Nephron progenitor cell (in vitro differentiated cells): ENCODE measurements at regions not wholly inside any gene's neighbourhood (a gene's known extent, or its start where the extent isn't known, plus 50 kb on each side); places are given as distances from the start of the nearest gene placed in this dataset.

Source experiments
- DNase-seq: peaks from one replicate; pipeline ENCODE4 v3.0.0; 2021
- H3K27ac Mint-ChIP-seq: 2 replicates; pipeline ENCODE4 v1.8.0; 2021; ENCODE audit warnings: mild to moderate bottlenecking, moderate library complexity, mixed read lengths
- H3K27me3 Mint-ChIP-seq: 2 replicates; pipeline ENCODE4 v1.8.0; 2021; ENCODE audit warnings: mild to moderate bottlenecking, low read depth, mixed read lengths; ENCODE audit not compliant: poor library complexity
- H3K36me3 Mint-ChIP-seq: 2 replicates; pipeline ENCODE4 v1.8.0; 2021; ENCODE audit warnings: low read depth, mixed read lengths
- H3K4me1 Mint-ChIP-seq: 2 replicates; pipeline ENCODE4 v1.8.0; 2021; ENCODE audit warnings: mixed read lengths
- H3K4me3 Mint-ChIP-seq: 2 replicates; pipeline ENCODE4 v1.8.0; 2021; ENCODE audit warnings: mild to moderate bottlenecking, moderate library complexity, mixed read lengths
- H3K9me3 Mint-ChIP-seq: 2 replicates; pipeline ENCODE4 v1.8.0; 2021; ENCODE audit warnings: mild to moderate bottlenecking, moderate library complexity, mixed read lengths
- CTCF ChIP-seq: fragments of 200-600 bp; sonication (generic); IDR thresholded peaks from 2 replicates; pipeline ENCODE4 v1.5.0; 2021; ENCODE audit warnings: antibody characterized with exemption

GRCh38 chr18:35912332-35912731 lies 60.1 kb upstream of the RMP24 start:
- Mint-ChIP-seq H3K27me3 (peaks cover 5% of the 10 kb centered on the region), H3K4me1 (peaks cover 9% of the 10 kb centered on the region), H3K9me3 (no peaks in the 10 kb centered on the region), H3K36me3 (no peaks in the 10 kb centered on the region), H3K27ac (no peak overlapping the region), H3K4me3 (no peak overlapping the region)
- TF ChIP-seq CTCF = no peak
- DNase-seq = no peak

- Mint-ChIP-seq H3K36me3 (no peaks in the 10 kb centered on the region), H3K4me3 (no peak overlapping the region), H3K27me3 (no peaks in the 10 kb centered on the region), H3K9me3 (no peaks in the 10 kb centered on the region), H3K4me1 (peaks cover 9% of the 10 kb centered on the region), H3K27ac (no peak overlapping the region)
- TF ChIP-seq CTCF = no peak
- DNase-seq = no peak
Measured at GRCh38 chr18:35915056-35915455, 57.4 kb upstream of the RMP24 start.

- H3K27me3 Mint-ChIP-seq = no peaks in the 10 kb centered on the region
- no peak overlapping the region for H3K4me3 Mint-ChIP-seq
Measured at GRCh38 chr18:35917043-35917442, 55.4 kb upstream of the RMP24 start.

GRCh38 chr18:35918564-35918963 lies 53.9 kb upstream of the RMP24 start:
- TF ChIP-seq CTCF = no peak
- DNase-seq = no peak
- Mint-ChIP-seq H3K4me1 (peaks cover 1% of the 10 kb centered on the region), H3K27me3 (peaks cover 7% of the 10 kb centered on the region), H3K27ac (no peak overlapping the region), H3K9me3 (no peaks in the 10 kb centered on the region), H3K36me3 (no peaks in the 10 kb centered on the region), H3K4me3 (no peak overlapping the region)

More at GRCh38 chr18:35917043-35917442, 55.4 kb upstream of the RMP24 start:
- no peak overlapping the region for H3K27ac Mint-ChIP-seq
- TF ChIP-seq CTCF = no peak
- H3K36me3 Mint-ChIP-seq = no peaks in the 10 kb centered on the region
- H3K9me3 Mint-ChIP-seq = no peaks in the 10 kb centered on the region
- no peak for DNase-seq
- peaks cover 9% of the 10 kb centered on the region for H3K4me1 Mint-ChIP-seq

- H3K27ac Mint-ChIP-seq = no peak overlapping the region
- H3K27me3 Mint-ChIP-seq = peaks cover 7% of the 10 kb centered on the region
- no peaks in the 10 kb centered on the region for H3K4me1 Mint-ChIP-seq
- TF ChIP-seq CTCF = no peak
- no peak for DNase-seq
- H3K4me3 Mint-ChIP-seq = no peak overlapping the region
- H3K9me3 Mint-ChIP-seq = no peaks in the 10 kb centered on the region
- H3K36me3 Mint-ChIP-seq = no peaks in the 10 kb centered on the region
Measured at GRCh38 chr18:35919179-35919578, 53.3 kb upstream of the RMP24 start.

- Mint-ChIP-seq H3K27ac (no peak overlapping the region), H3K4me3 (no peak overlapping the region), H3K9me3 (no peaks in the 10 kb centered on the region), H3K27me3 (peaks cover 8% of the 10 kb centered on the region), H3K4me1 (no peaks in the 10 kb centered on the region), H3K36me3 (no peaks in the 10 kb centered on the region)
- DNase-seq = no peak
- TF ChIP-seq CTCF = no peak
Measured at GRCh38 chr18:35920623-35921022, 51.9 kb upstream of the RMP24 start.
